ENCODE measurements at regions not wholly inside any gene's neighbourhood (a gene's known extent, or its start where the extent isn't known, plus 50 kb on each side); places are given as distances from the start of the nearest gene placed in this dataset.

GRCh38 chr1:87644579-87645190, 316.0 kb downstream of the LMO4 start:
- no peak for TF ChIP-seq CTCF (IDR thresholded peaks at IDR 0.05)
- no peak for TF ChIP-seq POLR2A (IDR thresholded peaks at IDR 0.05)

Measured in suprapubic skin (tissue), 3 donors.